22Rv1 (cell line): ENCODE measurements at regions not wholly inside any gene's neighbourhood (a gene's known extent, or its start where the extent isn't known, plus 50 kb on each side); places are given as distances from the start of the nearest gene placed in this dataset.

Experiments used
- H3K27ac ChIP-seq: fragments of 450-650 bp; 2 replicates; pipeline ENCODE4 v1.5.1; 2017
- CTCF ChIP-seq: fragments of 450-650 bp; IDR thresholded peaks from 2 replicates; pipeline ENCODE4 v1.5.1; 2017; ENCODE audit warnings: mild to moderate bottlenecking
- ZFX ChIP-seq: fragments of 450-650 bp; IDR thresholded peaks from 2 replicates; pipeline ENCODE4 v1.6.1; 2017; ENCODE audit warnings: antibody characterized with exemption, borderline replicate concordance

GRCh38 chr5:135228222-135228621 is 170.8 kb downstream of the MACROH2A1 start:
- TF ChIP-seq ZFX (no peak), CTCF (no peak)
- no peak overlapping the region for H3K27ac ChIP-seq

- no peak overlapping the region for H3K27ac ChIP-seq
- TF ChIP-seq ZFX (no peak), CTCF (no peak)
Measured at GRCh38 chr5:135227064-135228022, 171.7 kb downstream of the MACROH2A1 start.

GRCh38 chr5:135225856-135226560 is 173.0 kb downstream of the MACROH2A1 start:
- TF ChIP-seq CTCF: no peak
- TF ChIP-seq ZFX: no peak
- no peak overlapping the region for H3K27ac ChIP-seq

GRCh38 chr5:135223891-135224625 is 175.0 kb downstream of the MACROH2A1 start:
- no peak overlapping the region for H3K27ac ChIP-seq
- no peak for TF ChIP-seq ZFX
- TF ChIP-seq CTCF: no peak

- no peak overlapping the region for H3K27ac ChIP-seq
Measured at GRCh38 chr5:135223404-135223803, 175.6 kb downstream of the MACROH2A1 start.

GRCh38 chr5:135222771-135223170 is 176.3 kb downstream of the MACROH2A1 start:
- no peak overlapping the region for H3K27ac ChIP-seq
- TF ChIP-seq ZFX (no peak), CTCF (no peak)

More at GRCh38 chr5:135223404-135223803, 175.6 kb downstream of the MACROH2A1 start:
- TF ChIP-seq CTCF: no peak
- no peak for TF ChIP-seq ZFX
